Smooth muscle cell (in vitro differentiated cells): ENCODE measurements at regions not wholly inside any gene's neighbourhood (a gene's known extent, or its start where the extent isn't known, plus 50 kb on each side); places are given as distances from the start of the nearest gene placed in this dataset.

Experiments
- DNase-seq: peaks from one replicate; lab custom pipeline; 2025; ENCODE audit not compliant: unreplicated experiment; lab: John Stamatoyannopoulos, UW
- H2AFZ ChIP-seq: fragments of 200-600 bp; sonication (generic); 2 replicates; pipeline ENCODE4 v1.6.0; 2016; ENCODE audit warnings: antibody characterized with exemption, low read depth, mild to moderate bottlenecking
- H3F3A ChIP-seq: fragments of 200-600 bp; sonication (generic); 2 replicates; pipeline ENCODE4 v1.6.0; 2017; ENCODE audit warnings: antibody characterized with exemption, low read depth
- H3K27ac ChIP-seq: fragments of 200-600 bp; sonication (generic); 2 replicates; pipeline ENCODE4 v1.5.1; 2016; ENCODE audit warnings: low read depth, mild to moderate bottlenecking
- H3K27me3 ChIP-seq: fragments of 200-600 bp; sonication (generic); 2 replicates; pipeline ENCODE4 v1.6.1; 2016; ENCODE audit warnings: low read depth, mild to moderate bottlenecking
- H3K36me3 ChIP-seq: fragments of 200-600 bp; sonication (generic); 2 replicates; pipeline ENCODE4 v1.5.1; 2016; ENCODE audit warnings: low read depth
- H3K4me1 ChIP-seq: fragments of 200-600 bp; sonication (generic); 2 replicates; pipeline ENCODE4 v1.5.1; 2016; ENCODE audit warnings: low read depth
- H3K4me2 ChIP-seq: fragments of 200-600 bp; sonication (generic); 2 replicates; pipeline ENCODE4 v1.6.0; 2016; ENCODE audit warnings: mild to moderate bottlenecking
- H3K4me3 ChIP-seq: fragments of 200-600 bp; sonication (generic); 2 replicates; pipeline ENCODE4 v1.5.1; 2016; ENCODE audit warnings: mild to moderate bottlenecking
- H3K79me2 ChIP-seq: fragments of 200-600 bp; sonication (generic); 2 replicates; pipeline ENCODE4 v1.6.0; 2016; ENCODE audit warnings: low read depth, mild to moderate bottlenecking
- H3K9ac ChIP-seq: fragments of 200-600 bp; sonication (generic); 2 replicates; pipeline ENCODE4 v1.6.0; 2016; ENCODE audit warnings: low read depth
- H3K9me3 ChIP-seq: fragments of 200-600 bp; sonication (generic); replicated peaks from 2 replicates; pipeline ENCODE4 v1.5.1; 2016; ENCODE audit warnings: low read depth
- H4K20me1 ChIP-seq: fragments of 200-600 bp; sonication (generic); 2 replicates; pipeline ENCODE4 v1.6.0; 2016; ENCODE audit warnings: low read depth
- WGBS: methylation state at CpG from one replicate; pipeline ENCODE4 v1.1.7; 2016; ENCODE audit warnings: low lambda C conversion rate; 5-methylcytosine and 5-hydroxymethylcytosine counted together
- TF ChIP-seq, protein P1 (sequence below): fragments of 200-600 bp; sonication (generic); IDR thresholded peaks from 2 replicates; pipeline ENCODE4 v1.5.1; 2017; ENCODE audit warnings: borderline replicate concordance, mild to moderate bottlenecking, antibody characterized with exemption; ENCODE audit not compliant: insufficient read depth, poor library complexity, severe bottlenecking

DNA sequence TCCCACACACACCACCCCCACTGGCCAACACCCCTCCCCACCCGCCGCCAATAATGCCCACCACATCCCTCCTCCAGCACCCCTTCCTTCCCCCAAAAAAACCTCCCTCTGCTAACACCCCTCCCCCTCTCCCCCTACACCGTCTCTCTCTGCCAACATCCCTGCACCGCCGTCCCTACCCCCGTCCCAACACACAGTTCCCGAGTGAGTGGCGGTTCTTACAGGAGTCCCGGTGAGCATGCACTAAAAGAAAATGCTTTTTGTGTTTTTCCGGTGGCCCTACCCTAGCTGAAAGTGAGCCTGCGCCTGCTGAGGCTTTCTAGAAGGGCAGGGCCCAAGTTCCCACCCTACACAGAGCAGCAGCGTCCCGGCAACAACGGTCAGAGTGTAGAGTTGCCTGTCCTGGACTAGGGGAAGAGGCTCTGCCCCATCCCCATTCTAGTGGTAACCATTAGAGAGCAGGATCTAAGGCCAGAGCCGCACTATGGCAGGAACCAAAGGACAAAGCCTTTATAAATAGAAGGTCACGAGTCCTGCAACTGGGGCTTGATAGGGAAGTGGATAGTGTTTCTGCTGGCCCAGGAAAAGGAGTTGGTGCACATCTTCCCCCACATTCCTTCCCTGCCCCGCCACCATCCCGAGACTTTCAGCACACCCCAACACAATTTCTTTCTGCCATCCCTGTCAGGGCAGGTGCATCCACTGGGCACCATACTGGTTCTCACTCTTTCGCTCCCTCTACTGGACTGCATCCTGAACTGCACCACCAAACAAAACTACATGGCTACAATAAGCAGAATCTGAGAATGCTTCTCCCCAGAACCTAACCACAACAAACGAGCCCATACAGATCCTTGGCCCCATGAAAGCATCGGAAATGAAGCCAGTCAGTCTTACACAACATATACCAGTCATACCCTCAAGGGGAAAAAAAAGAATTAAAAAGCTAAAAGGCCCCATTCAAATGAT lies 78.1 kb upstream of the PAGE3 start:
- H3K9ac ChIP-seq, result no peak overlapping the region
- 79% methylated on average over 20 of the region's 21 CpGs for WGBS

DNA sequence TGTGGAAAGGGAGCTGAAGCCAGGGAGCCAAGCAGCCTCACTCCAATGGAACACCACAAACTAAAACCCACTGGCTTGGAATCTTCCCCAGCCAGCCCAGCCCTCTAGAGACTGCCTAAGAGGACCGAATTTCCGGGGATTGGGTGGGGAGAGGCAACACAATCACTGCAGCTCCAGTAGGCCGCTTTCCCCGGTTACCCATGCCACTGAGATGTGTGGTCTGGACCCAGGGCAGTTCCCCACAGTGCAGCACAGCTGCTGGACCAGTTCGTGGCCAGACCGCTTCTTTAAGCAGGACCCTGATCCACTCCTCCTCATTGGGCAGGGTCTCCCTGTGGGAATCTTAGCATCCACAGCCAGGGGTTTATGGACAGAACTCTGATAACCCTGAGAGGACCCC lies 91.9 kb upstream of the PAGE3 start:
- Histone ChIP-seq H3F3A (no peaks in the 10 kb centered on the region), H3K9ac (no peak overlapping the region), H2AFZ (no peak overlapping the region), H3K79me2 (no peaks in the 10 kb centered on the region), H3K27ac (no peak overlapping the region), H3K4me3 (no peak overlapping the region), H3K9me3 (no peaks in the 10 kb centered on the region), H3K4me1 (no peaks in the 10 kb centered on the region), H3K4me2 (no peak overlapping the region), H4K20me1 (no peaks in the 10 kb centered on the region), H3K36me3 (no peaks in the 10 kb centered on the region), H3K27me3 (no peaks in the 10 kb centered on the region)
- 69% methylated on average over 6 of the region's 6 CpGs for WGBS
- TF ChIP-seq, protein P1, sequence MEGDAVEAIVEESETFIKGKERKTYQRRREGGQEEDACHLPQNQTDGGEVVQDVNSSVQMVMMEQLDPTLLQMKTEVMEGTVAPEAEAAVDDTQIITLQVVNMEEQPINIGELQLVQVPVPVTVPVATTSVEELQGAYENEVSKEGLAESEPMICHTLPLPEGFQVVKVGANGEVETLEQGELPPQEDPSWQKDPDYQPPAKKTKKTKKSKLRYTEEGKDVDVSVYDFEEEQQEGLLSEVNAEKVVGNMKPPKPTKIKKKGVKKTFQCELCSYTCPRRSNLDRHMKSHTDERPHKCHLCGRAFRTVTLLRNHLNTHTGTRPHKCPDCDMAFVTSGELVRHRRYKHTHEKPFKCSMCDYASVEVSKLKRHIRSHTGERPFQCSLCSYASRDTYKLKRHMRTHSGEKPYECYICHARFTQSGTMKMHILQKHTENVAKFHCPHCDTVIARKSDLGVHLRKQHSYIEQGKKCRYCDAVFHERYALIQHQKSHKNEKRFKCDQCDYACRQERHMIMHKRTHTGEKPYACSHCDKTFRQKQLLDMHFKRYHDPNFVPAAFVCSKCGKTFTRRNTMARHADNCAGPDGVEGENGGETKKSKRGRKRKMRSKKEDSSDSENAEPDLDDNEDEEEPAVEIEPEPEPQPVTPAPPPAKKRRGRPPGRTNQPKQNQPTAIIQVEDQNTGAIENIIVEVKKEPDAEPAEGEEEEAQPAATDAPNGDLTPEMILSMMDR, result no peak
- DNase-seq, result no peak

More for the DNA sequence above, 78.1 kb upstream of the PAGE3 start:
- H3K79me2 ChIP-seq, result no peaks in the 10 kb centered on the region
- no peak overlapping the region for H3K4me3 ChIP-seq
- H2AFZ ChIP-seq, result no peak overlapping the region
- H3K4me1 ChIP-seq, result no peaks in the 10 kb centered on the region
- no peaks in the 10 kb centered on the region for H3F3A ChIP-seq
- DNase-seq, result no peak
- no peaks in the 10 kb centered on the region for H3K36me3 ChIP-seq
- H3K27ac ChIP-seq, result no peak overlapping the region
- TF ChIP-seq, protein P1, result peak; percentile 10
- H4K20me1 ChIP-seq, result no peaks in the 10 kb centered on the region
- no peaks in the 10 kb centered on the region for H3K27me3 ChIP-seq
- H3K4me2 ChIP-seq, result no peak overlapping the region
- no peaks in the 10 kb centered on the region for H3K9me3 ChIP-seq

DNA sequence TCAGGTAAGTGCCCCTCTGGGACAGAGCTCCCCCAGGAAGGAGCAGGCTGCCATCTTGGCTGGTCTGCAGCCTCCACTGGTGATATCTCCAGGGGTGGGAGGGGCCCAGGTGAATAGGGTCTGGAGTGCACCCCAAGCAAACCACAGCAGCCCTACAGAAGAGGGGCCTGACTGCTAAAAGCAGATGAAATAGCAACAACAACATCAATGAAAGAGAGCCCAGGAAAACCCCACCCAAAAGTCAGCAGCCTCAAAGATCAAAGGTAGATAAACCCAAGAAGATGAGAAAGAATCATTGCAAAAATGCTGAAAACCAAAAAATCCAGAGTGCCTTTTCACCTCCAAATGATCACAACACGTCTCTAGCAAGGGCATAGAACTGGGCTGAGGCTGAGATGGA lies 92.5 kb upstream of the PAGE3 start:
- Histone ChIP-seq H3K4me2 (no peak overlapping the region), H2AFZ (no peak overlapping the region), H3K9ac (no peak overlapping the region), H3K4me3 (no peak overlapping the region), H3F3A (no peaks in the 10 kb centered on the region), H3K9me3 (no peaks in the 10 kb centered on the region), H3K27me3 (no peaks in the 10 kb centered on the region), H3K79me2 (no peaks in the 10 kb centered on the region), H4K20me1 (no peaks in the 10 kb centered on the region), H3K4me1 (no peaks in the 10 kb centered on the region), H3K27ac (no peak overlapping the region), H3K36me3 (no peaks in the 10 kb centered on the region)
- TF ChIP-seq, protein P1, result no peak
- no peak for DNase-seq
- 34% methylated on average over 1 of the region's 1 CpG for WGBS
